PC-3 (cell line): ENCODE measurements at regions not wholly inside any gene's neighbourhood (a gene's known extent, or its start where the extent isn't known, plus 50 kb on each side); places are given as distances from the start of the nearest gene placed in this dataset.

Experiments used
- ATAC-seq: fragments of 200-7000 bp; cut with Tn5 transposase; 2 replicates; pipeline ENCODE4 v1.9.1; 2020; ENCODE audit warnings: mild to moderate bottlenecking, moderate library complexity
- BruUV-seq: library from RNA; stranded (reverse); fragments of 400-500 nt; replicated peaks from 2 replicates; lab custom pipeline; 2021; lab: Mats Ljungman, UMichigan
- CTCF ChIA-PET: fragments of 300-600 bp; sonication (Branson Sonifier 250); formaldehyde crosslinking; loops from one replicate; lab custom pipeline; 2022; ENCODE audit warnings: antibody characterized with exemption; lab: Charles Lee
- POLR2A ChIA-PET: fragments of 300-600 bp; sonication (Branson Sonifier 250); formaldehyde crosslinking; loops from one replicate; lab custom pipeline; 2022; ENCODE audit warnings: antibody characterized with exemption; ENCODE audit not compliant: unreplicated experiment; lab: Charles Lee
- DNase-seq: peaks from one replicate; pipeline ENCODE4 v3.0.0-alpha.2; 2015
- H2AFZ ChIP-seq: fragments of 300-600 bp; sonication (generic); 2 replicates; pipeline ENCODE4 v1.6.0; 2016; ENCODE audit warnings: antibody characterized with exemption, low read length
- H3F3A ChIP-seq: fragments of 300-600 bp; sonication (generic); one replicate; pipeline ENCODE4 v1.6.0; 2017; ENCODE audit warnings: antibody characterized with exemption, low read length, control low read depth, mild to moderate bottlenecking; ENCODE audit not compliant: unreplicated experiment
- H3K27ac ChIP-seq: fragments of 300-600 bp; sonication (generic); 2 replicates; pipeline ENCODE4 v1.5.1; 2016; ENCODE audit warnings: mild to moderate bottlenecking, low read length
- H3K27me3 ChIP-seq: fragments of 300-600 bp; sonication (generic); 2 replicates; pipeline ENCODE4 v1.6.1; 2016; ENCODE audit warnings: low read length, mixed read lengths
- H3K36me3 ChIP-seq: fragments of 300-600 bp; sonication (generic); 2 replicates; pipeline ENCODE4 v1.6.1; 2016; ENCODE audit warnings: low read depth, mixed run types, low read length, mixed read lengths
- H3K4me1 ChIP-seq: fragments of 300-600 bp; sonication (generic); 2 replicates; pipeline ENCODE4 v1.5.1; 2016; ENCODE audit warnings: low read length; ENCODE audit not compliant: insufficient read depth
- H3K4me2 ChIP-seq: fragments of 300-600 bp; sonication (generic); 2 replicates; pipeline ENCODE4 v1.6.0; 2016; ENCODE audit warnings: low read length
- H3K4me3 ChIP-seq: fragments of 300-600 bp; sonication (generic); 2 replicates; pipeline ENCODE4 v1.5.1; 2016; ENCODE audit warnings: mild to moderate bottlenecking, low read length, mixed read lengths
- H3K79me2 ChIP-seq: fragments of 300-600 bp; sonication (generic); 2 replicates; pipeline ENCODE4 v1.6.1; 2017; ENCODE audit warnings: low read length, mixed read lengths
- H3K9ac ChIP-seq: fragments of 300-600 bp; sonication (generic); 2 replicates; pipeline ENCODE4 v1.6.0; 2016; ENCODE audit warnings: mild to moderate bottlenecking, low read length
- H3K9me2 ChIP-seq: fragments of 300-600 bp; sonication (generic); replicated peaks from 2 replicates; pipeline ENCODE4 v1.6.1; 2016; ENCODE audit warnings: mixed run types, low read length, mixed read lengths
- H3K9me3 ChIP-seq: fragments of 300-600 bp; sonication (generic); 2 replicates; pipeline ENCODE4 v1.6.1; 2016; ENCODE audit warnings: low read length, mixed read lengths
- H4K20me1 ChIP-seq: fragments of 300-600 bp; sonication (generic); 2 replicates; pipeline ENCODE4 v1.6.1; 2016; ENCODE audit warnings: low read length, mixed read lengths
- CTCF ChIP-seq: fragments of 300-600 bp; sonication (generic); conservative IDR thresholded peaks from 2 replicates; pipeline ENCODE4 v1.5.1; 2017; ENCODE audit warnings: antibody characterized with exemption, low read depth, mild to moderate bottlenecking, low read length
- EZH2 ChIP-seq: fragments of 300-600 bp; sonication (generic); IDR thresholded peaks from one replicate; pipeline ENCODE4 v1.6.1; 2017; ENCODE audit warnings: antibody characterized with exemption, mild to moderate bottlenecking, low read length; ENCODE audit not compliant: unreplicated experiment
- EZH2phosphoT487 ChIP-seq: fragments of 300-600 bp; sonication (generic); IDR thresholded peaks from 2 replicates; pipeline ENCODE4 v1.6.1; 2018; ENCODE audit warnings: mild to moderate bottlenecking, antibody characterized with exemption, low read length, borderline replicate concordance
- intact Hi-C: fragments of 100-400 bp; cut with micrococcal nuclease; formaldehyde crosslinking; loops from 2 replicates; pipeline ENCODE4 v1.9.0; 2023

- Histone ChIP-seq H3K79me2 (no peaks in the 10 kb centered on the region), H3K4me1 (peaks cover 53% of the 10 kb centered on the region), H3K27ac (peak overlapping the region; percentile 39), H3F3A (peaks cover 2% of the 10 kb centered on the region), H3K9ac (no peak overlapping the region), H3K9me2 (no peaks in the 10 kb centered on the region), H3K4me3 (no peak overlapping the region), H3K27me3 (no peaks in the 10 kb centered on the region), H3K9me3 (no peaks in the 10 kb centered on the region), H4K20me1 (no peaks in the 10 kb centered on the region), H3K4me2 (no peak overlapping the region), H3K36me3 (no peaks in the 10 kb centered on the region), H2AFZ (no peak overlapping the region)
- ChIA-PET CTCF (no interaction called here), POLR2A (no interaction called here)
- DNase-seq, result peak; percentile 51
- no TSS peak for BruUV-seq
- no peak for ATAC-seq
- TF ChIP-seq EZH2phosphoT487, result no peak
- TF ChIP-seq CTCF, result no peak
- no peak for TF ChIP-seq EZH2
- intact Hi-C loops, result no loop called here
These were observed 172.9 kb upstream of the RUNX1 start for GRCh38 chr21:35222021-35222420.

- no peak overlapping the region for H3K4me2 ChIP-seq
- ATAC-seq (no peak), DNase-seq (no peak)
- H4K20me1 ChIP-seq, result no peaks in the 10 kb centered on the region
- H3F3A ChIP-seq, result peaks cover 12% of the 10 kb centered on the region
- H3K4me3 ChIP-seq, result no peak overlapping the region
- BruUV-seq, result no TSS peak
- CTCF ChIA-PET, result no interaction called here
- H3K36me3 ChIP-seq, result no peaks in the 10 kb centered on the region
- intact Hi-C loops, result no loop called here
- no peak overlapping the region for H2AFZ ChIP-seq
- no peaks in the 10 kb centered on the region for H3K79me2 ChIP-seq
- no peaks in the 10 kb centered on the region for H3K9me3 ChIP-seq
- H3K4me1 ChIP-seq, result peaks cover 50% of the 10 kb centered on the region
- H3K9me2 ChIP-seq, result no peaks in the 10 kb centered on the region
- no peak overlapping the region for H3K27ac ChIP-seq
- POLR2A ChIA-PET, result no interaction called here
- H3K27me3 ChIP-seq, result no peaks in the 10 kb centered on the region
- no peak overlapping the region for H3K9ac ChIP-seq
- TF ChIP-seq EZH2 (no peak), CTCF (no peak), EZH2phosphoT487 (no peak)
These were observed 171.2 kb upstream of the RUNX1 start for GRCh38 chr21:35220301-35220700.

- H3K27ac ChIP-seq, result no peak overlapping the region
- TF ChIP-seq EZH2phosphoT487, result no peak
- no peak for TF ChIP-seq CTCF
- no peak for TF ChIP-seq EZH2
- no peaks in the 10 kb centered on the region for H3K27me3 ChIP-seq
- no TSS peak for BruUV-seq
- peaks cover 12% of the 10 kb centered on the region for H3F3A ChIP-seq
- no peak overlapping the region for H3K9ac ChIP-seq
- no peaks in the 10 kb centered on the region for H3K79me2 ChIP-seq
- ChIA-PET POLR2A (no interaction called here), CTCF (no interaction called here)
- DNase-seq, result no peak
- no peaks in the 10 kb centered on the region for H3K36me3 ChIP-seq
- no peak overlapping the region for H3K4me2 ChIP-seq
- intact Hi-C loops, result loop anchor here (5.0 kb wide), 1 partner anchor 178 kb away; no protein-coding TSS in a partner anchor
- H3K4me3 ChIP-seq, result no peak overlapping the region
- no peaks in the 10 kb centered on the region for H4K20me1 ChIP-seq
- no peaks in the 10 kb centered on the region for H3K9me2 ChIP-seq
- H3K9me3 ChIP-seq, result no peaks in the 10 kb centered on the region
- peaks cover 47% of the 10 kb centered on the region for H3K4me1 ChIP-seq
- no peak overlapping the region for H2AFZ ChIP-seq
- no peak for ATAC-seq
These were observed 170.6 kb upstream of the RUNX1 start for GRCh38 chr21:35219719-35220118.
